IPS-18a (cell line): ENCODE measurements at regions not wholly inside any gene's neighbourhood (a gene's known extent, or its start where the extent isn't known, plus 50 kb on each side); places are given as distances from the start of the nearest gene placed in this dataset.
A peak's percentile ranks its signal among the peaks of the same experiment; 100 is the strongest.

Experiments used
- H3K27ac ChIP-seq: one replicate; pipeline ENCODE4 v1.5.1; 2013; ENCODE audit warnings: low read length
- H3K27me3 ChIP-seq: one replicate; pipeline ENCODE4 v1.6.1; 2013; ENCODE audit warnings: mild to moderate bottlenecking, low read length; ENCODE audit not compliant: control insufficient read depth, insufficient read depth
- H3K36me3 ChIP-seq: one replicate; pipeline ENCODE4 v1.6.1; 2013; ENCODE audit warnings: low read depth, low read length; ENCODE audit not compliant: control insufficient read depth
- H3K4me1 ChIP-seq: one replicate; pipeline ENCODE4 v1.6.1; 2013; ENCODE audit warnings: low read depth, low read length; ENCODE audit not compliant: control insufficient read depth
- H3K4me3 ChIP-seq: one replicate; pipeline ENCODE4 v1.5.1; 2013; ENCODE audit warnings: low read length
- H3K9ac ChIP-seq: one replicate; pipeline ENCODE4 v1.6.1; 2013; ENCODE audit warnings: mild to moderate bottlenecking, low read length, moderate library complexity
- H3K9me3 ChIP-seq: one replicate; pipeline ENCODE4 v1.6.1; 2013; ENCODE audit warnings: low read depth, low read length; ENCODE audit not compliant: control insufficient read depth

DNA sequence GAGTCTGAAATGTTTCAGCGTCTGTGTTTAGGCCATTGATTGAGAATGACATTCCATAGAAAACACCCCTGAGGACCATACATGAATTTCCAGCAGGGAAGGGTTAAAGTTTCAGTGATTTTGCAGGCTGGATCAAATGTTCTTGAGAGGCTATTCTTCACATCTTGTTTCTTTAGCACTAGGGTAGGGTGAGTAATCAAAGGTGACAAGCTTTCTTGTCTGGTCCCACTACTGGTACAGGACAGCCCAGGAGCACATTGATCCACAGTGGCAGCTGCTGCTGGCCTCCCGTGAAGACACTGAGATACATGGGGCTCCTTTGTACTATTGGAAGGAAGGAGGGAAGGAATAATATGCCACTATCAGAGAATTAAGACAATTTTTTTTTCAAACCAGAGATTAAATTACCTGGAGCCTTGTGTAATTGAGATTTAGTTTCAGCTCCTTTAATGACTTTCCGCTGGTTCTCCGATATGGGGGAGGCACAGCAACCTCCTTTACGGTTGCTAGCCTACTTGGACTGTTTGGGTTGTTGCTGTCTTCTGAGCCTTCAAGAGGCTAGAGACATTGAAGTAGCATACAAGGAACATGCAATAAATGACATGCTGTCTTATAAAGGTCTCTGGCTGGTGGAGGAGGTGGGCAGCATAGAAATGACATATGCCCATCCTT is 368.9 kb downstream of the SOX11 start:
- no peaks in the 10 kb centered on the region for H3K27me3 ChIP-seq
- no peaks in the 10 kb centered on the region for H3K9me3 ChIP-seq
- H3K36me3 ChIP-seq: no peaks in the 10 kb centered on the region
- peaks cover 7% of the 10 kb centered on the region for H3K4me1 ChIP-seq
- H3K27ac ChIP-seq: no peak overlapping the region
- no peak overlapping the region for H3K9ac ChIP-seq
- H3K4me3 ChIP-seq: no peak overlapping the region

DNA sequence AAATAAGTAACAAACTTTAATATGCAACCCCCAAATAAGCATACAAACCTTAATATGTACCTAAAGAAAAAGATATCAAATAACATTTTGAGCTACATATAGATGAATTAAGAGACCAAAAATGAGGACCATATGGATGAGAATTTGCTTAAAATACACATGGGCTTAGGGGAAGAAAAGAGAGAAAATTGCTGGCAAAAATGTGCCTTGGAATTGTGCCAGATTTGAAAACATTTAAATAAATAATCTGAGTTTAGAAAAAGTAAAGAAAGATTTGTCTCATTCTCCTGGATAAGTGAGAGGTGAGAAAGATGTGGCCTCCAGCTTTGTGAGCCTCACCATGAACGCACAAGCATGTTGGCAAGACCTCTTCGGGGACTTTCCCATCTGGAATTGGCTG is 372.6 kb downstream of the SOX11 start:
- no peak overlapping the region for H3K9ac ChIP-seq

GRCh38 chr2:6065703-6066102 is 373.5 kb downstream of the SOX11 start:
- Histone ChIP-seq H3K27me3 (no peaks in the 10 kb centered on the region), H3K9me3 (no peaks in the 10 kb centered on the region), H3K27ac (no peak overlapping the region), H3K4me1 (peaks cover 15% of the 10 kb centered on the region), H3K4me3 (no peak overlapping the region), H3K36me3 (no peaks in the 10 kb centered on the region), H3K9ac (no peak overlapping the region)

More for the DNA sequence above, 372.6 kb downstream of the SOX11 start:
- no peak overlapping the region for H3K4me3 ChIP-seq
- no peaks in the 10 kb centered on the region for H3K36me3 ChIP-seq
- no peaks in the 10 kb centered on the region for H3K27me3 ChIP-seq
- H3K27ac ChIP-seq: no peak overlapping the region
- H3K9me3 ChIP-seq: no peaks in the 10 kb centered on the region
- peaks cover 9% of the 10 kb centered on the region for H3K4me1 ChIP-seq

GRCh38 chr2:6067089-6067488 is 374.9 kb downstream of the SOX11 start:
- H3K4me1 ChIP-seq: peaks cover 28% of the 10 kb centered on the region
- H3K9me3 ChIP-seq: no peaks in the 10 kb centered on the region
- H3K9ac ChIP-seq: no peak overlapping the region
- H3K4me3 ChIP-seq: no peak overlapping the region
- H3K27ac ChIP-seq: no peak overlapping the region
- H3K27me3 ChIP-seq: no peaks in the 10 kb centered on the region
- no peaks in the 10 kb centered on the region for H3K36me3 ChIP-seq

- no peak overlapping the region for H3K9ac ChIP-seq
- H3K4me1 ChIP-seq: peaks cover 35% of the 10 kb centered on the region
- no peak overlapping the region for H3K4me3 ChIP-seq
- no peaks in the 10 kb centered on the region for H3K36me3 ChIP-seq
- H3K27ac ChIP-seq: no peak overlapping the region
- no peaks in the 10 kb centered on the region for H3K9me3 ChIP-seq
- H3K27me3 ChIP-seq: no peaks in the 10 kb centered on the region
Measured at GRCh38 chr2:6067806-6068205, 375.6 kb downstream of the SOX11 start.

DNA sequence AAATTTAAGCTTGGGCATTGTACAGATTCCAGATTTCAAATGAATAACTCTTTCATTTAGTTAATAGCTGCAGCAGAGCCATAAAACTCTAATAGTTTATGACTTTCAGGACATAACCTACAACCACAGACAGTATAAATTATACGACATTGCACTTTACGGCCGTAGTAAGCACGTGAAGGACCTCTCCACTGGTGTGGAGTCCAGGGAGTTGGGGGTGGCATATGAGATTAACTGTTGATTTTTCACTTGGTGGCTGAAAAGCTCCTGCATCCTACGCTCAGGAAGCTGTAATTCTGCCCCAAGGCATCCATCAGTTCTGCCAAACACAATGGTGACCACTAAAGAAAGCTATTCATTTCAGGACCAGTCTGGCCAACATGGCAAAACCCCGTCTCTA is 376.2 kb downstream of the SOX11 start:
- H3K36me3 ChIP-seq: no peaks in the 10 kb centered on the region
- no peak overlapping the region for H3K4me3 ChIP-seq
- no peak overlapping the region for H3K27ac ChIP-seq
- no peak overlapping the region for H3K9ac ChIP-seq
- H3K9me3 ChIP-seq: no peaks in the 10 kb centered on the region
- H3K4me1 ChIP-seq: peaks cover 41% of the 10 kb centered on the region
- no peaks in the 10 kb centered on the region for H3K27me3 ChIP-seq

DNA sequence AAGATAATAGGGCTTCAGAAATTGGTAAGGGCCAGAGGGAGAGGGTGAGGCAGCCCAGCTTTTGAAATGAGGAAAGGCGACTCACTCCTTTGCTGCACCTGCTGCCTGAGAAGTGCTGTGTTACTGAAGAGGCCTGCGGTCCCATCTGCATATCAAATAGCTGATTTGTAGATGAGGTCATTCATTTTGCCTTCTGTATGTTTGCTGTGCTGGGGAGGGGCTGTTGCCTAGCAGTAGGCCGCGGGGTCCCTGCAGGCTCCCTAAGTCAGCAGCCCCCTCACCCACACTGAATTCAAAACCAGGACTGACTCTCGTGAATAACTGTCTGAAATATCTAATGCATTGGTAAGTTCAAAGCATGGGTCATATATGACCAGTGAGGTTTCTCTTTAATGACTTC is 377.2 kb downstream of the SOX11 start:
- peaks cover 51% of the 10 kb centered on the region for H3K4me1 ChIP-seq
- H3K9me3 ChIP-seq: no peaks in the 10 kb centered on the region
- H3K4me3 ChIP-seq: no peak overlapping the region
- H3K27me3 ChIP-seq: no peaks in the 10 kb centered on the region
- peak overlapping the region; percentile 36 for H3K9ac ChIP-seq
- H3K27ac ChIP-seq: no peak overlapping the region
- H3K36me3 ChIP-seq: no peaks in the 10 kb centered on the region

DNA sequence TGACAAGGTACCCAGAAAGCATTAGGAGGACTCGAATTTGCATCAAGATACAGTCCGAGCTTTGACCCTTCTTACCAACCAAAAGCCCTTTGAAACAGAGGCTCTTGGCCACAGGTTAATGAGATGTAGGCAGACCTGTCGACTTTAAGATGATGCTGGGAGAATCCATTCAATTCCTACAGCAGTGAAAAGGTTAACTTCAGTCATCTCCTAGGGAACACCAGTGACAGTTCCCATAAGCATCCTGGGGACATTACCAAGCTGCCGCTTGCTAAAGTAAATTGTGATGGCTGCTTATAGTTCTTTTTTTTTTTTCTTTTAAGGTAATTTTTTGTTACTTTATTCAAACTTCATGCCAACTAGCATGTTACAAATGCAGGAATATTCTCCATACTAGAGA is 379.3 kb downstream of the SOX11 start:
- Histone ChIP-seq H3K9ac (no peak overlapping the region), H3K9me3 (no peaks in the 10 kb centered on the region), H3K27ac (no peak overlapping the region), H3K4me1 (peaks cover 56% of the 10 kb centered on the region), H3K36me3 (no peaks in the 10 kb centered on the region), H3K4me3 (no peak overlapping the region), H3K27me3 (no peaks in the 10 kb centered on the region)

DNA sequence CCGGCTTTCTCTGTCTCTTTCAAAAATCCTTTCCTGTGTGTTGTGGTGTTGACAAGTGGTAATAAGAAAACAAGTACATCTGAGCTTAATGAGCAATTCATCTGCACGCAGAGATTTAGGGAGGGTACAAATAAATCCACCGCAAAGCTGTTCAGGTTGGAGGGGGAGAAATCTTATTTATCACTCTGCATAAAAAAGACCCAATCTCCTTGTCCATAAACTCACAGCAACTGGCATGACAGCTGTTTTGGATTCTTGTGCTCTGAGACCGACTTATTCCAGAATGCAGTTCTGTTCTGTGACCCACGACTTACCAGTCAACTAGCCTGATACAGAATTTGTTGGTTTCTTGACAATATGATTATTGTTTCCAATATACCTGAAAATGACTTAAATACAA is 380.1 kb downstream of the SOX11 start:
- no peaks in the 10 kb centered on the region for H3K9me3 ChIP-seq
- H3K4me1 ChIP-seq: peaks cover 56% of the 10 kb centered on the region
- H3K27ac ChIP-seq: no peak overlapping the region
- no peak overlapping the region for H3K4me3 ChIP-seq
- H3K36me3 ChIP-seq: no peaks in the 10 kb centered on the region
- no peak overlapping the region for H3K9ac ChIP-seq
- no peaks in the 10 kb centered on the region for H3K27me3 ChIP-seq

DNA sequence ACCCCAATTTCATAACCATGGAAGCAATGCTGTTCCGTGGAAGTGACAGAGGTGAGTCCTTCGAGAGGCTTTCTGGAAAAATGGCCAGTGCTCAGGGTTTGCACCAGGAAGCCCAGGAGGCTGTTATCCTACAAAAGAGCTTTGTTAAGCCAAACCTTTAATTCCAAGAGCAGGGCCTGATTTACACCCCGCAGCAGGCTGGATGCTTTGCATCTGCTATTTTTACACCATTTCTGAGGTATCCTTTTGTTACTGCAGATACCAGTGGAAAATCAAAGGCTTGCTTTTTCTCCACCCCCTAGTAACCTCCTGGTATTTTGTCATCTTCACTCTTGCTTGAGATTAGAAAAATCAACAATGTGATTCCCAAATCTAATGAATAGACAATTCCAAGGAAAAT is 380.6 kb downstream of the SOX11 start:
- no peaks in the 10 kb centered on the region for H3K27me3 ChIP-seq
- H3K36me3 ChIP-seq: no peaks in the 10 kb centered on the region
- H3K9me3 ChIP-seq: no peaks in the 10 kb centered on the region
- H3K27ac ChIP-seq: no peak overlapping the region
- peak overlapping the region; percentile 39 for H3K4me3 ChIP-seq
- H3K4me1 ChIP-seq: peaks cover 56% of the 10 kb centered on the region
- no peak overlapping the region for H3K9ac ChIP-seq

DNA sequence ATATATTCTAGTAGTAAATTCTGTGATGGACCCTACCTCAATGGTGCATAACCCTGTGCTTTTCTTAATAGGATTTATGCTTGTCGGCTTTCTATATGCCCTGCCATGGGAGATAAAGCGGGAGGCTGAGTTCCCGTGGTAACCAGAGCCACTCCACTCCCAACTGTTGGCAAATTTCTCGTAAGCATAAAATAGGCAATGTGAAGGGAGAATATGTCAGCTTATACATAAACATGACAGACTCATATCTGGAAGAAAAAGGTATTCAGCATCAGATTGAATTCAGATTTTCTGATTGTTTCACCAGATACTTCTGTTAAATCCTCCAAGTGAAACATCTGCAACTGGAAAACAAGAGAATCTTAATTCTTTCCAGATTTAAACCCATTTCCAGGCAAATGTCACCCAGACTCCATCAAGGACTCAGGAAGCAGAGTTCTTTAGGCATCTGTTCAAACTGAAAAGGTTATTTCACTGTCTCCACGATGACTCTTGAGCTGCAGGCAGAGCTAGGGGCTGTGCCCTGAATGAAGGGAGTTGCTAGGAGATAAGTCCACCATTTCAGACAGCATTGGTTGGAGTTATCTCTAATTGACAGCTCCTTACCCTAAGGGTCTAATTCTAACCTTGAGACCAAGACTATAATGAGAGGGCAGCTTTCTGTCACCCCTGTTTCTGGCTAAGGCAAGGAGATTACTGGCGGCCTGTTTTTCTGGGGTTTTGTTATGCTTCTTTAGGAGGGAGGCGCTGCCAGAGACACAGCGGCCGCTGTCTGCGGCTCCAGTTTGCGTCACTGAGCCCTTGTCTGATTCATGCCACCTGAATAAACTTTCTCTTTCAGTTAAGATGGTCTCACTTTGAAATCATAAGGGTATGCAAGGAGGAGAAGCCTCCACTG is 381.3 kb downstream of the SOX11 start:
- no peaks in the 10 kb centered on the region for H3K9me3 ChIP-seq
- H3K36me3 ChIP-seq: no peaks in the 10 kb centered on the region
- H3K4me1 ChIP-seq: peaks cover 56% of the 10 kb centered on the region
- peak overlapping the region; percentile 18 for H3K9ac ChIP-seq
- H3K4me3 ChIP-seq: peak overlapping the region; percentile 39
- no peak overlapping the region for H3K27ac ChIP-seq
- H3K27me3 ChIP-seq: no peaks in the 10 kb centered on the region
